Neuronal stem cell (in vitro differentiated cells): ENCODE measurements at regions not wholly inside any gene's neighbourhood (a gene's known extent, or its start where the extent isn't known, plus 50 kb on each side); places are given as distances from the start of the nearest gene placed in this dataset.

Experiments
- DNase-seq: peaks from one replicate; pipeline ENCODE4 v3.0.0-alpha.2; 2013; ENCODE audit warnings: low spot score
- H2AFZ ChIP-seq: one replicate; pipeline ENCODE4 v1.6.1; 2013; ENCODE audit warnings: mild to moderate bottlenecking, low read length, inconsistent platforms
- H2AK5ac ChIP-seq: 2 replicates; pipeline ENCODE4 v1.6.1; 2013; ENCODE audit warnings: low read depth, mild to moderate bottlenecking, inconsistent platforms, low read length, moderate library complexity, mixed read lengths
- H2BK120ac ChIP-seq: 2 replicates; pipeline ENCODE4 v1.6.1; 2013; ENCODE audit warnings: low read depth, mild to moderate bottlenecking, inconsistent platforms, low read length, moderate library complexity, mixed read lengths
- H2BK12ac ChIP-seq: one replicate; pipeline ENCODE4 v1.6.1; 2013; ENCODE audit warnings: low read length, inconsistent platforms
- H2BK15ac ChIP-seq: 2 replicates; pipeline ENCODE4 v1.6.1; 2013; ENCODE audit warnings: mild to moderate bottlenecking, low read length, inconsistent platforms, mixed read lengths
- H2BK5ac ChIP-seq: one replicate; pipeline ENCODE4 v1.6.1; 2013; ENCODE audit warnings: inconsistent platforms, mild to moderate bottlenecking, low read length, moderate library complexity
- H3K14ac ChIP-seq: one replicate; pipeline ENCODE4 v1.6.1; 2013; ENCODE audit warnings: low read length, inconsistent platforms
- H3K18ac ChIP-seq: 2 replicates; pipeline ENCODE4 v1.6.1; 2013; ENCODE audit warnings: low read length, inconsistent platforms
- H3K23ac ChIP-seq: 2 replicates; pipeline ENCODE4 v1.6.1; 2013; ENCODE audit warnings: low read depth, mild to moderate bottlenecking, mixed read lengths, low read length, inconsistent platforms; ENCODE audit not compliant: poor library complexity
- H3K27ac ChIP-seq: replicated peaks from 3 replicates; pipeline ENCODE4 v1.5.1; 2013; ENCODE audit warnings: low read length, inconsistent platforms
- H3K27me3 ChIP-seq, 3 experiments: 2 replicates each; pipeline ENCODE4 v1.6.1; 2013; ENCODE audit warnings: low read length in 3 of 3, mild to moderate bottlenecking in 2 of 3, inconsistent platforms in 1 of 3, low read depth in 1 of 3, mixed read lengths in 1 of 3, moderate library complexity in 1 of 3; ENCODE audit not compliant: control insufficient read depth in 3 of 3, insufficient read depth in 3 of 3
- H3K36me3 ChIP-seq, 2 donors: replicated peaks in 1 of 2; 2 replicates each; pipeline ENCODE4 v1.6.1; 2013; ENCODE audit warnings: low read length in 2 of 2; ENCODE audit not compliant: control insufficient read depth in 2 of 2, insufficient read depth in 2 of 2
- H3K4ac ChIP-seq: 2 replicates; pipeline ENCODE4 v1.6.1; 2013; ENCODE audit warnings: inconsistent platforms, mild to moderate bottlenecking, low read length, moderate library complexity
- H3K4me1 ChIP-seq, 2 donors: 1 replicate in 1 of 2; 2 replicates in 1 of 2; pipeline ENCODE4 v1.6.1; 2013; ENCODE audit warnings: low read length in 2 of 2, low read depth in 1 of 2; ENCODE audit not compliant: control insufficient read depth in 2 of 2, insufficient read depth in 1 of 2
- H3K4me2 ChIP-seq: one replicate; pipeline ENCODE4 v1.6.1; 2013; ENCODE audit warnings: mild to moderate bottlenecking, low read length, inconsistent platforms; ENCODE audit not compliant: insufficient read depth, poor library complexity, severe bottlenecking
- H3K4me3 ChIP-seq, 2 donors: 2 replicates each; pipeline ENCODE4 v1.5.1; 2013; ENCODE audit warnings: low read length in 2 of 2, mild to moderate bottlenecking in 2 of 2, inconsistent platforms in 1 of 2, moderate library complexity in 1 of 2
- H3K79me1 ChIP-seq: one replicate; pipeline ENCODE4 v1.6.1; 2013; ENCODE audit warnings: low read depth, mild to moderate bottlenecking, inconsistent platforms, low read length, moderate library complexity
- H3K9ac ChIP-seq: one replicate; pipeline ENCODE4 v1.6.1; 2013; ENCODE audit warnings: mild to moderate bottlenecking, low read depth, low read length, inconsistent platforms; ENCODE audit not compliant: poor library complexity
- H3K9me3 ChIP-seq, 2 donors: replicated peaks in 1 of 2; 2 replicates each; pipeline versions ENCODE3 to v1.6.1; 2013; ENCODE audit warnings: low read length in 2 of 2, mild to moderate bottlenecking in 2 of 2, inconsistent platforms in 1 of 2, low read depth in 1 of 2, mixed read lengths in 1 of 2, moderate library complexity in 1 of 2; ENCODE audit not compliant: control insufficient read depth in 2 of 2, insufficient read depth in 1 of 2
- H4K8ac ChIP-seq: one replicate; pipeline ENCODE4 v1.6.1; 2013; ENCODE audit warnings: low read depth, mild to moderate bottlenecking, inconsistent platforms, low read length, moderate library complexity
- H4K91ac ChIP-seq: one replicate; pipeline ENCODE4 v1.6.1; 2013; ENCODE audit warnings: low read length, low read depth, mild to moderate bottlenecking, inconsistent platforms; ENCODE audit not compliant: poor library complexity
- WGBS, 2 donors: extraction: QIAGEN DNeasy Blood & Tissue Kit; methylation state at CpG; one replicate each; pipeline ENCODE4 v1.1.7; 2013; ENCODE audit warnings: missing lambda C conversion rate in 2 of 2, mixed read lengths in 1 of 2; ENCODE audit not compliant: insufficient read length in 2 of 2, insufficient replicate concordance in 1 of 2; ENCODE audit errors: extremely low coverage in 2 of 2; 5-methylcytosine and 5-hydroxymethylcytosine counted together

- H3K27ac ChIP-seq: no peak overlapping the region
- H3K36me3 ChIP-seq: no peaks in the 10 kb centered on the region
- H3K4me3 ChIP-seq: no peak overlapping the region
- no peak for DNase-seq
- H3K4me2 ChIP-seq: no peak overlapping the region
- H3K27me3 ChIP-seq: no peaks in the 10 kb centered on the region
- H3K79me1 ChIP-seq: no peaks in the 10 kb centered on the region
- H2AK5ac ChIP-seq: no peak overlapping the region
- H2BK120ac ChIP-seq: no peak overlapping the region
- H2BK12ac ChIP-seq: no peak overlapping the region
- no peak overlapping the region for H3K14ac ChIP-seq
- H2BK15ac ChIP-seq: no peak overlapping the region
- H4K8ac ChIP-seq: no peak overlapping the region
- no peak overlapping the region for H3K23ac ChIP-seq
- no peaks in the 10 kb centered on the region for H3K4me1 ChIP-seq
- H2BK5ac ChIP-seq: no peak overlapping the region
- no peak overlapping the region for H3K9ac ChIP-seq
- H3K4ac ChIP-seq: no peak overlapping the region
- H3K18ac ChIP-seq: no peak overlapping the region
- H2AFZ ChIP-seq: peak overlapping the region; percentile 62
- peaks cover 0 to 2% of the 10 kb centered on the region in 2 donors for H3K9me3 ChIP-seq
- no peak overlapping the region for H4K91ac ChIP-seq
These were observed 107.7 kb upstream of the DCN start for GRCh38 chr12:91290354-91290753.

GRCh38 chr12:91289906-91290305 lies 107.3 kb upstream of the DCN start:
- no peak overlapping the region for H3K4me3 ChIP-seq
- no peak overlapping the region for H2BK15ac ChIP-seq
- no peak overlapping the region for H4K91ac ChIP-seq
- no peaks in the 10 kb centered on the region for H3K4me1 ChIP-seq
- no peak overlapping the region for H2AK5ac ChIP-seq
- H4K8ac ChIP-seq: no peak overlapping the region
- no peak overlapping the region for H2BK120ac ChIP-seq
- H3K4ac ChIP-seq: no peak overlapping the region
- no peak overlapping the region for H3K9ac ChIP-seq
- no peaks in the 10 kb centered on the region for H3K36me3 ChIP-seq
- WGBS, 2 donors: no CpG with 5 or more reads among the region's 3 CpGs
- no peak overlapping the region for H3K18ac ChIP-seq
- H3K23ac ChIP-seq: no peak overlapping the region
- H3K4me2 ChIP-seq: no peak overlapping the region
- peaks cover 0 to 2% of the 10 kb centered on the region in 2 donors for H3K9me3 ChIP-seq
- no peaks in the 10 kb centered on the region for H3K27me3 ChIP-seq
- no peak overlapping the region for H2BK12ac ChIP-seq
- DNase-seq: no peak
- H3K79me1 ChIP-seq: no peaks in the 10 kb centered on the region
- no peak overlapping the region for H2BK5ac ChIP-seq
- H3K27ac ChIP-seq: no peak overlapping the region
- H2AFZ ChIP-seq: peak overlapping the region; percentile 62
- no peak overlapping the region for H3K14ac ChIP-seq

GRCh38 chr12:91289072-91289471 lies 106.5 kb upstream of the DCN start:
- no peak overlapping the region for H4K91ac ChIP-seq
- no peak overlapping the region for H3K18ac ChIP-seq
- H3K27me3 ChIP-seq: no peaks in the 10 kb centered on the region
- H2AFZ ChIP-seq: no peak overlapping the region
- H2BK5ac ChIP-seq: no peak overlapping the region
- no peaks in the 10 kb centered on the region for H3K4me1 ChIP-seq
- no CpG with 5 or more reads among the region's 1 CpG for WGBS, 2 donors
- H3K4me2 ChIP-seq: no peak overlapping the region
- H3K4me3 ChIP-seq: no peak overlapping the region
- H3K4ac ChIP-seq: no peak overlapping the region
- H3K9me3 ChIP-seq: peaks cover 0 to 2% of the 10 kb centered on the region in 2 donors
- no peak overlapping the region for H3K27ac ChIP-seq
- H3K79me1 ChIP-seq: no peaks in the 10 kb centered on the region
- H3K23ac ChIP-seq: no peak overlapping the region
- H2BK12ac ChIP-seq: no peak overlapping the region
- DNase-seq: no peak
- no peak overlapping the region for H2BK15ac ChIP-seq
- no peak overlapping the region for H3K9ac ChIP-seq
- H3K36me3 ChIP-seq: no peaks in the 10 kb centered on the region
- H4K8ac ChIP-seq: no peak overlapping the region
- no peak overlapping the region for H3K14ac ChIP-seq
- no peak overlapping the region for H2AK5ac ChIP-seq
- H2BK120ac ChIP-seq: no peak overlapping the region

GRCh38 chr12:91287753-91288152 lies 105.1 kb upstream of the DCN start:
- Histone ChIP-seq H3K23ac (no peak overlapping the region), H3K4me2 (no peak overlapping the region), H3K9me3 (peaks cover 0 to 2% of the 10 kb centered on the region in 2 donors), H2BK12ac (no peak overlapping the region), H3K18ac (no peak overlapping the region), H3K4me3 (no peak overlapping the region), H3K27me3 (no peaks in the 10 kb centered on the region), H3K4me1 (no peaks in the 10 kb centered on the region), H4K8ac (no peak overlapping the region), H2BK15ac (no peak overlapping the region), H3K14ac (no peak overlapping the region), H2BK5ac (no peak overlapping the region), H3K79me1 (no peaks in the 10 kb centered on the region), H2AFZ (no peak overlapping the region), H3K36me3 (no peaks in the 10 kb centered on the region), H3K9ac (no peak overlapping the region), H2BK120ac (no peak overlapping the region), H4K91ac (no peak overlapping the region), H2AK5ac (no peak overlapping the region), H3K27ac (no peak overlapping the region), H3K4ac (no peak overlapping the region)
- WGBS, 2 donors: no CpG with 5 or more reads among the region's 3 CpGs
- DNase-seq: no peak
